Mesenchymal stem cell (in vitro differentiated cells and primary cell): ENCODE measurements at regions not wholly inside any gene's neighbourhood (a gene's known extent, or its start where the extent isn't known, plus 50 kb on each side); places are given as distances from the start of the nearest gene placed in this dataset.

Experiments used
- DNase-seq: peaks from one replicate; pipeline ENCODE4 v3.0.0-alpha.2; 2013
- H2AFZ ChIP-seq: one replicate; pipeline ENCODE4 v1.6.1; 2013; ENCODE audit warnings: low read depth, mild to moderate bottlenecking, control low read depth, inconsistent platforms, low read length, moderate library complexity
- H2AK5ac ChIP-seq: 2 replicates; pipeline ENCODE4 v1.6.1; 2013; ENCODE audit warnings: low read length, moderate library complexity, mild to moderate bottlenecking, inconsistent platforms; ENCODE audit not compliant: severe bottlenecking
- H2BK120ac ChIP-seq: one replicate; pipeline ENCODE4 v1.6.1; 2013; ENCODE audit warnings: low read depth, mild to moderate bottlenecking, inconsistent platforms, low read length, moderate library complexity
- H2BK12ac ChIP-seq, 2 experiments: one replicate each; pipeline ENCODE4 v1.6.1; 2013; ENCODE audit warnings: inconsistent platforms in 2 of 2, low read length in 2 of 2, mild to moderate bottlenecking in 2 of 2, moderate library complexity in 2 of 2, control low read depth in 1 of 2
- H2BK15ac ChIP-seq: one replicate; pipeline ENCODE4 v1.6.1; 2013; ENCODE audit warnings: mild to moderate bottlenecking, low read depth, inconsistent platforms; ENCODE audit not compliant: poor library complexity, severe bottlenecking
- H2BK5ac ChIP-seq: 2 replicates; pipeline ENCODE4 v1.6.1; 2013; ENCODE audit warnings: low read depth, mild to moderate bottlenecking, low read length, control low read depth, inconsistent platforms; ENCODE audit not compliant: poor library complexity, severe bottlenecking
- H3K14ac ChIP-seq, 2 experiments: one replicate each; pipeline ENCODE4 v1.6.1; 2013; ENCODE audit warnings: inconsistent platforms in 2 of 2, low read length in 2 of 2, control low read depth in 1 of 2, mild to moderate bottlenecking in 1 of 2, moderate library complexity in 1 of 2
- H3K18ac ChIP-seq, 2 experiments: one replicate each; pipeline ENCODE4 v1.6.1; 2013; ENCODE audit warnings: inconsistent platforms in 2 of 2, low read length in 2 of 2, control low read depth in 1 of 2, low read depth in 1 of 2, mild to moderate bottlenecking in 1 of 2
- H3K23ac ChIP-seq, 2 experiments: one replicate each; pipeline ENCODE4 v1.6.1; 2013; ENCODE audit warnings: inconsistent platforms in 2 of 2, low read length in 2 of 2, mild to moderate bottlenecking in 2 of 2, moderate library complexity in 2 of 2, control low read depth in 1 of 2
- H3K27ac ChIP-seq: 2 replicates; pipeline ENCODE4 v1.5.1; 2013; ENCODE audit warnings: mild to moderate bottlenecking, moderate library complexity, low read length, control low read depth, inconsistent platforms; ENCODE audit not compliant: poor library complexity, severe bottlenecking
- H3K27me3 ChIP-seq, 2 experiments: 2 replicates each; pipeline versions ENCODE4 v1.6.1 to v1.7.0; 2013; ENCODE audit warnings: low read length in 2 of 2, mild to moderate bottlenecking in 2 of 2, moderate library complexity in 2 of 2, control low read depth in 1 of 2, inconsistent platforms in 1 of 2; ENCODE audit not compliant: control insufficient read depth in 1 of 2, insufficient read depth in 1 of 2
- H3K36me3 ChIP-seq, 2 experiments: 2 replicates each; pipeline versions ENCODE4 v1.6.1 to v1.7.0; 2013; ENCODE audit warnings: low read length in 2 of 2, control low read depth in 1 of 2, inconsistent platforms in 1 of 2, low read depth in 1 of 2, mild to moderate bottlenecking in 1 of 2; ENCODE audit not compliant: insufficient read depth in 2 of 2, control insufficient read depth in 1 of 2
- H3K4ac ChIP-seq, 2 experiments: one replicate each; pipeline ENCODE4 v1.6.1; 2013; ENCODE audit warnings: inconsistent platforms in 2 of 2, low read length in 2 of 2, mild to moderate bottlenecking in 2 of 2, moderate library complexity in 2 of 2, control low read depth in 1 of 2, low read depth in 1 of 2
- H3K4me1 ChIP-seq: 2 replicates; pipeline ENCODE4 v1.6.1; 2013; ENCODE audit warnings: low read depth, low read length, control low read depth; ENCODE audit not compliant: control insufficient read depth, insufficient read depth
- H3K4me2 ChIP-seq: 2 replicates; pipeline ENCODE4 v1.6.1; 2013; ENCODE audit warnings: low read length, mild to moderate bottlenecking, inconsistent platforms; ENCODE audit not compliant: poor library complexity, severe bottlenecking
- H3K4me3 ChIP-seq, 2 experiments: 2 replicates each; pipeline versions ENCODE4 v1.5.1 to v1.7.0; 2013; ENCODE audit warnings: low read length in 2 of 2, mild to moderate bottlenecking in 2 of 2, control low read depth in 1 of 2, low read depth in 1 of 2; ENCODE audit not compliant: insufficient read depth in 1 of 2
- H3K79me1 ChIP-seq: replicated peaks from 2 replicates; pipeline ENCODE4 v1.6.1; 2013; ENCODE audit warnings: mild to moderate bottlenecking, control low read depth, low read length, inconsistent platforms; ENCODE audit not compliant: poor library complexity, severe bottlenecking
- H3K9ac ChIP-seq: 2 replicates; pipeline ENCODE4 v1.7.0; 2013; ENCODE audit warnings: mild to moderate bottlenecking, low read length, moderate library complexity
- H3K9me3 ChIP-seq: 2 replicates; pipeline ENCODE4 v1.7.0; 2013; ENCODE audit warnings: mild to moderate bottlenecking, low read length; ENCODE audit not compliant: control insufficient read depth
- H4K8ac ChIP-seq: one replicate; pipeline ENCODE4 v1.6.1; 2013; ENCODE audit warnings: inconsistent platforms, mild to moderate bottlenecking, low read length, moderate library complexity
- H4K91ac ChIP-seq: one replicate; pipeline ENCODE4 v1.6.1; 2013; ENCODE audit warnings: mild to moderate bottlenecking, low read length, inconsistent platforms
- WGBS: methylation state at CpG from one replicate; pipeline ENCODE4 v1.1.7; 2013; ENCODE audit warnings: mixed read lengths; 5-methylcytosine and 5-hydroxymethylcytosine counted together

GRCh38 chr20:57094252-57094891, 172.1 kb downstream of the BMP7 start:
- no peak for DNase-seq
- Histone ChIP-seq H2AFZ (no peak overlapping the region), H3K18ac (no peak overlapping the region), H3K27me3 (peaks cover 8 to 55% of the 10 kb centered on the region in 2 experiments), H3K9me3 (no peaks in the 10 kb centered on the region), H4K8ac (no peak overlapping the region), H3K4me1 (peaks cover 10% of the 10 kb centered on the region), H3K4me3 (no peak overlapping the region), H3K36me3 (no peaks in the 10 kb centered on the region), H3K4ac (no peak overlapping the region), H3K27ac (no peak overlapping the region), H3K23ac (no peak overlapping the region), H2BK15ac (no peak overlapping the region), H4K91ac (no peak overlapping the region), H3K4me2 (no peak overlapping the region), H2BK5ac (no peak overlapping the region), H3K9ac (no peak overlapping the region), H3K79me1 (no peaks in the 10 kb centered on the region), H2AK5ac (no peak overlapping the region), H2BK12ac (no peak overlapping the region), H3K14ac (no peak overlapping the region), H2BK120ac (no peak overlapping the region)
- WGBS: 79% methylated on average over 12 of the region's 16 CpGs

- Histone ChIP-seq H3K27ac (no peak overlapping the region), H3K79me1 (no peaks in the 10 kb centered on the region), H4K8ac (no peak overlapping the region), H3K14ac (no peak overlapping the region), H3K4me1 (peaks cover 6% of the 10 kb centered on the region), H2BK15ac (no peak overlapping the region), H4K91ac (no peak overlapping the region), H3K4ac (no peak overlapping the region), H3K9ac (no peak overlapping the region), H3K36me3 (no peaks in the 10 kb centered on the region), H2AK5ac (no peak overlapping the region), H2BK120ac (no peak overlapping the region), H3K9me3 (peaks cover 1% of the 10 kb centered on the region), H3K4me2 (no peak overlapping the region), H2BK12ac (no peak overlapping the region), H3K4me3 (no peak overlapping the region), H3K23ac (no peak overlapping the region), H2AFZ (no peak overlapping the region), H3K27me3 (peaks cover 13 to 57% of the 10 kb centered on the region in 2 experiments), H3K18ac (no peak overlapping the region), H2BK5ac (no peak overlapping the region)
- WGBS: 80% methylated on average over 12 of the region's 12 CpGs
- no peak for DNase-seq
These were observed 171.4 kb downstream of the BMP7 start for GRCh38 chr20:57094991-57095390.

GRCh38 chr20:57095426-57095825, 171.0 kb downstream of the BMP7 start:
- DNase-seq: no peak
- H2AFZ ChIP-seq: no peak overlapping the region
- H3K9ac ChIP-seq: no peak overlapping the region
- H3K4me1 ChIP-seq: peaks cover 6% of the 10 kb centered on the region
- H3K79me1 ChIP-seq: no peaks in the 10 kb centered on the region
- H3K4ac ChIP-seq: no peak overlapping the region
- no peak overlapping the region for H3K14ac ChIP-seq
- H2BK12ac ChIP-seq: no peak overlapping the region
- H2BK15ac ChIP-seq: no peak overlapping the region
- H2BK5ac ChIP-seq: no peak overlapping the region
- H4K91ac ChIP-seq: no peak overlapping the region
- H3K36me3 ChIP-seq: no peaks in the 10 kb centered on the region
- H3K18ac ChIP-seq: no peak overlapping the region
- WGBS: 77% methylated on average over 1 of the region's 3 CpGs
- no peak overlapping the region for H2AK5ac ChIP-seq
- no peak overlapping the region for H3K23ac ChIP-seq
- H3K27me3 ChIP-seq: peaks cover 15 to 57% of the 10 kb centered on the region in 2 experiments
- no peak overlapping the region for H3K4me2 ChIP-seq
- no peak overlapping the region for H3K27ac ChIP-seq
- H2BK120ac ChIP-seq: no peak overlapping the region
- H3K9me3 ChIP-seq: peaks cover 6% of the 10 kb centered on the region
- H3K4me3 ChIP-seq: no peak overlapping the region
- no peak overlapping the region for H4K8ac ChIP-seq

GRCh38 chr20:57097245-57097915, 169.1 kb downstream of the BMP7 start:
- Histone ChIP-seq H3K23ac (no peak overlapping the region), H2BK12ac (no peak overlapping the region), H3K9ac (no peak overlapping the region), H3K9me3 (peaks cover 6% of the 10 kb centered on the region), H2BK5ac (no peak overlapping the region), H3K18ac (no peak overlapping the region), H2BK15ac (no peak overlapping the region), H3K36me3 (no peaks in the 10 kb centered on the region), H3K27me3 (peaks cover 15 to 57% of the 10 kb centered on the region in 2 experiments), H2AK5ac (no peak overlapping the region), H2BK120ac (no peak overlapping the region), H3K79me1 (no peaks in the 10 kb centered on the region), H3K4me3 (no peak overlapping the region), H4K8ac (no peak overlapping the region), H3K4me2 (no peak overlapping the region), H3K4ac (no peak overlapping the region), H3K27ac (no peak overlapping the region), H4K91ac (no peak overlapping the region), H3K14ac (no peak overlapping the region), H2AFZ (no peak overlapping the region), H3K4me1 (no peaks in the 10 kb centered on the region)
- WGBS: 74% methylated on average over 9 of the region's 9 CpGs
- DNase-seq: no peak
